PFSK-1 (cell line): ENCODE measurements at regions not wholly inside any gene's neighbourhood (a gene's known extent, or its start where the extent isn't known, plus 50 kb on each side); places are given as distances from the start of the nearest gene placed in this dataset.

ENCODE experiments used
- FOXP2 ChIP-seq: optimal IDR thresholded peaks from 2 replicates; pipeline ENCODE3; 2011; ENCODE audit warnings: borderline replicate concordance, control low read depth, inconsistent platforms; ENCODE audit not compliant: insufficient read depth; ENCODE audit errors: extremely low read length, extremely low read depth
- POLR2AphosphoS5 ChIP-seq: IDR thresholded peaks from 2 replicates; pipeline ENCODE4 v1.6.1; 2012; ENCODE audit warnings: low read depth, mild to moderate bottlenecking, control low read depth, low read length, moderate library complexity
- SIN3A ChIP-seq: IDR thresholded peaks from 2 replicates; pipeline ENCODE4 v1.6.1; 2012; ENCODE audit warnings: mild to moderate bottlenecking, low read length, moderate library complexity, borderline replicate concordance; ENCODE audit not compliant: insufficient read depth
- TAF1 ChIP-seq: IDR thresholded peaks from 2 replicates; pipeline ENCODE4 v1.6.1; 2012; ENCODE audit warnings: low read length, control low read depth, borderline replicate concordance; ENCODE audit not compliant: insufficient read depth
- TF ChIP-seq, protein P1 (sequence below), 2 experiments: IDR thresholded peaks; 2 replicates each; pipeline versions ENCODE4 v1.6.1 to v1.8.0; 2011 to 2012; ENCODE audit warnings: low read depth in 2 of 2, low read length in 2 of 2, control low read depth in 1 of 2, inconsistent platforms in 1 of 2, mild to moderate bottlenecking in 1 of 2, moderate library complexity in 1 of 2; ENCODE audit not compliant: insufficient read depth in 1 of 2

DNA sequence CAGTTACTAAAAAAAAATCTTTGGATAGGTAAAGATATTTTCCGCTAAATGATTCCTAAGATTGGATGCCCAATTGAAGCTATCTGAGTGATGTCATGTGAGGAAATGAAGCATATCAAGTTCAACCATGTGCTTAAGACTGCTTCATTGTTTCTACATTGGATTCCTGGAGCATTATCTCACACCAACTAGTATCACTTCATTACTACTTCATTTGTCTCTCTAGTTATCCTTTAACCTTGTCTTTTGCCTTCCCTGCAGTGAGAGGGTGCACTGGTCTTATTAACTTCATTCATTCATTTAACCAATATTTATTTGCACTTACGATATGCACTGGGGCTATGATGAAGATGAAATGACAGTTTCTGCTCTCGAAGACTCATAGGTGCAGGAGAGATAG lies 198.1 kb downstream of the SLC38A4 start:
- TF ChIP-seq, protein P1, sequence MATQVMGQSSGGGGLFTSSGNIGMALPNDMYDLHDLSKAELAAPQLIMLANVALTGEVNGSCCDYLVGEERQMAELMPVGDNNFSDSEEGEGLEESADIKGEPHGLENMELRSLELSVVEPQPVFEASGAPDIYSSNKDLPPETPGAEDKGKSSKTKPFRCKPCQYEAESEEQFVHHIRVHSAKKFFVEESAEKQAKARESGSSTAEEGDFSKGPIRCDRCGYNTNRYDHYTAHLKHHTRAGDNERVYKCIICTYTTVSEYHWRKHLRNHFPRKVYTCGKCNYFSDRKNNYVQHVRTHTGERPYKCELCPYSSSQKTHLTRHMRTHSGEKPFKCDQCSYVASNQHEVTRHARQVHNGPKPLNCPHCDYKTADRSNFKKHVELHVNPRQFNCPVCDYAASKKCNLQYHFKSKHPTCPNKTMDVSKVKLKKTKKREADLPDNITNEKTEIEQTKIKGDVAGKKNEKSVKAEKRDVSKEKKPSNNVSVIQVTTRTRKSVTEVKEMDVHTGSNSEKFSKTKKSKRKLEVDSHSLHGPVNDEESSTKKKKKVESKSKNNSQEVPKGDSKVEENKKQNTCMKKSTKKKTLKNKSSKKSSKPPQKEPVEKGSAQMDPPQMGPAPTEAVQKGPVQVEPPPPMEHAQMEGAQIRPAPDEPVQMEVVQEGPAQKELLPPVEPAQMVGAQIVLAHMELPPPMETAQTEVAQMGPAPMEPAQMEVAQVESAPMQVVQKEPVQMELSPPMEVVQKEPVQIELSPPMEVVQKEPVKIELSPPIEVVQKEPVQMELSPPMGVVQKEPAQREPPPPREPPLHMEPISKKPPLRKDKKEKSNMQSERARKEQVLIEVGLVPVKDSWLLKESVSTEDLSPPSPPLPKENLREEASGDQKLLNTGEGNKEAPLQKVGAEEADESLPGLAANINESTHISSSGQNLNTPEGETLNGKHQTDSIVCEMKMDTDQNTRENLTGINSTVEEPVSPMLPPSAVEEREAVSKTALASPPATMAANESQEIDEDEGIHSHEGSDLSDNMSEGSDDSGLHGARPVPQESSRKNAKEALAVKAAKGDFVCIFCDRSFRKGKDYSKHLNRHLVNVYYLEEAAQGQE (IDR thresholded peaks at IDR 0.05; ENCODE audit: insufficient read depth in 1 of 2, low read depth in 2 of 2, low read length in 2 of 2): no peak
- no peak for TF ChIP-seq SIN3A
- TF ChIP-seq FOXP2: no peak
- no peak for TF ChIP-seq POLR2AphosphoS5

DNA sequence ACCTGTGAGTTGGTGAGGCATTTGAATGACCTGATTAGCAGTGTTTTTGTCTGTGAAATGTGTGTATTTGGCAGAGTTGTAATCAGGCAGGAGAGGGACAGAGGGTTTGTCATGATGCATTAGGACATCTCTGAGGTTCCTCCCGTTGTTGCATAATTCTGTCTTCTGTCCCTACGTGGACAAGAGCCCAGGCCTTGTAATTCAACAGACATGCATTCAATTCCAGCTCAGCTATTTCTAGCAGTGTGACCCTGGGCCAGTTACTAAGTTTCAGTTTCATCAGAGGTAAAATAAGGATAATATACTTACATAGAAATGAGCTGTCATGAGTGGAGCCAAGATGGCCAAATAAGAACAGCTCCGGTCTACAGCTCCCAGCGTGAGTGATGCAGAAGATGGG lies 208.6 kb downstream of the SLC38A4 start:
- no peak for TF ChIP-seq TAF1
- TF ChIP-seq SIN3A: no peak
- no peak for TF ChIP-seq POLR2AphosphoS5
- TF ChIP-seq, protein P1 (IDR thresholded peaks at IDR 0.05; ENCODE audit: insufficient read depth in 1 of 2, low read depth in 2 of 2, low read length in 2 of 2): no peak
- TF ChIP-seq FOXP2: no peak

DNA sequence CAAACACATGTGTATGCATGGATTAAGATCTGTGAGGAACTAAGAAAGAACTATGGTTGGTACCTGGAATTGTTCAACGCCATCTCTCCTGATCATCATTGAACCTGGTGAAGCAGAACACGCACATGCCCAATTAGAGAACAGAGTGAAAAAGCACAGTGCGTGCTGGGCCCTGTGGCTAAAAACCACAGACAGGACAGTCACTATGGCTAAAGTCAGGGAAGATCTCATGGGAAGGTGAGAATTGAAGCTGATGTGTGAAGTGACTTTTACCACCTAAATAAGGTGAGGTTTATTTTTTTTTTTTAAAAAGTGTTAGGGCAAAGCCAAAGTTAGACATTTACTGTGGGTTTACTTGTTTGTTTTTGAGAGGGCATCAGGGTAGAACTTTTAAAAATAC lies 215.0 kb downstream of the SLC38A4 start:
- no peak for TF ChIP-seq FOXP2
- TF ChIP-seq TAF1: no peak
- TF ChIP-seq, protein P1 (IDR thresholded peaks at IDR 0.05; ENCODE audit: insufficient read depth in 1 of 2, low read depth in 2 of 2, low read length in 2 of 2): no peak
- TF ChIP-seq SIN3A: no peak
- TF ChIP-seq POLR2AphosphoS5: no peak

DNA sequence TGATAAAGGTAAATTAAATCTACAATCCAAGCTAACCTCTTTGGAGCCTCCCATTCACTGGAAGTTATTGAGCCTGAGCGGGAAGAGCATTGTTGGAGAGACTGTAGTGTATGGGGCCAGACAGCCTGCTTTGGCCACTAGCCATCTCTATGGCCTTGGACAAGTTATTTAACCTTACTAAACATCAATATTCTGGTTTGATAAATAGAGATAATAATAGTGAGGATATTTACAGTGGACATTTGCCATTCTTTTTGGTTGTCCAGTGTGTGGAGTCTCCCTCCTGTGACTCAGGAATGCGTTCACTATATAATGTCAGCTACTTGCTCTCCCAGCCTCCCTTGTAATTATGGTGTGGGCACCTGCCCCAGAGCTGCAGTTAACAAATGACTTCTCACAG lies 216.1 kb downstream of the SLC38A4 start:
- TF ChIP-seq SIN3A: no peak
- TF ChIP-seq POLR2AphosphoS5: no peak
- TF ChIP-seq TAF1: no peak
- TF ChIP-seq FOXP2: no peak
- TF ChIP-seq, protein P1 (IDR thresholded peaks at IDR 0.05; ENCODE audit: insufficient read depth in 1 of 2, low read depth in 2 of 2, low read length in 2 of 2): no peak

DNA sequence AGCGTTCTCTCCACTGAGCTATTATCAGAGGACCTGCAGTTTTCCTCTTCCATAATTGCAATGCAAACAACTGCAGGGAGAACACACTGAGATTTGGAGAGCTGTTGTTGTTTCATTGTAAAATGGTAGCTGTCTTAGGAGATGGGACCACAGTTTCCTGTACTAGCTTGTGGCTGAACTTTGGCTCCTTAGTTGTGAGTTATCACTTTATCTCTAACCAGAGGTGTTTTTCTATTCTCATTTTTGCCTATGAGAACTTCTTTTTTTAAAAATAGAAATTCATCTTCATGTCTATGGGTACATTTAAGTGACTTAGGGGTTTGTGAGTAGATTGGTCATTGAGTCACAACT lies 216.5 kb downstream of the SLC38A4 start:
- TF ChIP-seq, protein P1 (IDR thresholded peaks at IDR 0.05; ENCODE audit: insufficient read depth in 1 of 2, low read depth in 2 of 2, low read length in 2 of 2): no peak
- TF ChIP-seq SIN3A (no peak), FOXP2 (no peak), TAF1 (no peak)
